Suppressor macrophage (primary cell): ENCODE measurements at regions not wholly inside any gene's neighbourhood (a gene's known extent, or its start where the extent isn't known, plus 50 kb on each side); places are given as distances from the start of the nearest gene placed in this dataset.

Source experiments
- DNase-seq, 4 experiments: peaks; one replicate each; pipeline ENCODE4 v3.0.0-alpha.2; 2020 to 2022

DNA sequence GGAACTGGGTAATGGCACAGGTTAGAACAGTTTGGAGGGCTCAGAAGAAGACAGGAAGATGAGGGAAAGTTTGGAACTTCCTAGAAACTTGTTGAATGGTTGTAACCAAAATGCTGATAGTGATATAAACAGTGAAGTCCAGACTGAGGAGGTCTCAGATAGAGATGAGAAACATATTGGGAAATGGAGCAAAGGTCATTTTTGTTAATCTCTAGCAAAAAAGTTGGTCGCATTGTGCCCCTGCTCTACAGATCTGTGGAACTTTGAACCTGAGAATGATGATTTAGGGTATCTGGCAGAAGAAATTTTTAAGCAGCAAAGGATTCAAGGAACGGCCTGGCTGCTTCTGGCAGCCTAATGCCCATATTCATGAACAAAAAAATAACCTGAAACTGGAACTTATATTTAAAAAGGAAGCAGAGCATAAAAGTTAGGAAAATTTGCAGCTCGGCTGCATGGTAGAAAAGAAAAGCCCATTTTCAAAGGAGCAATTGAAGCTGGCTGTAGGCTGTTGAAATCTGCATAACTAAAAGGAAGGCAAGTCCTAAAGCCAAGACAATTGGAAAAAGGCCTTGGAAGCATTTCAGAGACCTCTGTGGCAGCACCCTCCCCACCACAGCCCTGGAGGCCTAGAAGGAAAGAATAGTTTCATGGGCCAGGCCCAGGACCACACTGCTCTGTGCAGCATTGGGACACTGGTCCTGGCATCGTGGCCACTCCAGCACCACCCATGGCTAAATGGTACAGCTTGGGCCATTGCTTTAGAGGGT is 182.6 kb upstream of the CD96 start:
- DNase-seq: no peak

DNA sequence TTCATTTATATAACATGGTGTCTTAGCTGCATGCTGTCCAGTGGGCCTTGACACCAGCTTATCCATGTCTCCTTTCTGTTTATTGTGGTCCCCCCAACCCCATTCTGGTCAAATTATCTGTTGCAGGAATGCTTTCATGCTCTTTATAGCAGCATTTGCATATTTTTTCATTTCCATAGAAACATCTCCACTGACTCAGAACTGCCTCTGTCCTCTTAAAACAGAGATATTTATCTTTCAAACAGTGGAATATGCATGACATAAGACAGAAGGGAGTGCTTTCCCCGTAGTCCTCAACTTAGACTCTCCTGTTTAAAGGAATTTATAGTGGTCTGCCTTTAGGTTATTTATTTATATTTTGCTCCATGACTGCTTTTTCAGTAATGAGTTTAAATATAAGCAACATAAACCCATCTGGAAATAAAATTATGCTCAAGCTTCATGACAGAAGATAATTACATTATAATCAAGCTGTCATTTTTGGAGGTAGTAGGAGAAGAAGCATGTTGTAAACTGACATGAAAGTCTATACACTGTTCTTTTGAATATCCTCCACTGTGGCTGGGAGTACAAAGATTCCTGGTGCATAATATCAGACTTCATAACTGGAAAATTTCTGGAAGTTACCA is 179.5 kb upstream of the CD96 start:
- no peak for DNase-seq

DNA sequence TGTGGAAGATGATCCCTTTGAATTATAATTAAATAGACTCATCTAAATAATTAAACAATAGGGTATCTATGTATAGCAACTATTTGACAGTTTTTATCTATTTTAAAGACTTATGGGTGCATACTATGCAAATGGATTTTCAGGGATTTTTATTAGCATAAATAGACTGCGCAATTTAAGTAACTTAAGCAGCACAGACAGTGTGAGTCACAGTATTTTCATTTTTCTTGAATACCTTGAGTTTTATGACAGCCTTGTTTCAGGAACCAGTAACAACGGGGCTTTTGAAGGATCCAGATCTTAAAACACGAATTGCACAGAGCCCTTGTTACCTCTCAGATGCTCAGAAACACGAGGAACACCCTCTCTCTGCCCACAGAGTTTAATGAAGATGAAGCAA is 175.5 kb upstream of the CD96 start:
- DNase-seq: no peak

DNA sequence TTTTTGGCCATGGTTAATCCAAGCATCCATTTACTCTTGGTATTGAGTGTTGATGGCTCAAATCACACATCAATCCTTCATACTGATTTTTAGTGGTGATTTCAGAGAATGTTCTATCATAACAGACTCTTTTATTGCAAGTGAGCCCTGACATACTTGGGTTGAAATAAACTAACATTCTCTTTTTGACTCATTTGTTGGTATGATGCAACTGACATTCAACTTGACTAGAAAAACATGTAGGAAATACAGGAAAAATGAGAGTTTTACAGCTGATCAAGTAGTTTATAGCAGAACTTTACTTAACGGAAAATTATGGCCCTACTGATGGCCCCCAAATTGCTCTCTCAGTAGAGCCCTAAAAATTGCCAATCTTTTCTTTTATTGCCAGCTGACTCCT is 173.9 kb upstream of the CD96 start:
- no peak for DNase-seq

DNA sequence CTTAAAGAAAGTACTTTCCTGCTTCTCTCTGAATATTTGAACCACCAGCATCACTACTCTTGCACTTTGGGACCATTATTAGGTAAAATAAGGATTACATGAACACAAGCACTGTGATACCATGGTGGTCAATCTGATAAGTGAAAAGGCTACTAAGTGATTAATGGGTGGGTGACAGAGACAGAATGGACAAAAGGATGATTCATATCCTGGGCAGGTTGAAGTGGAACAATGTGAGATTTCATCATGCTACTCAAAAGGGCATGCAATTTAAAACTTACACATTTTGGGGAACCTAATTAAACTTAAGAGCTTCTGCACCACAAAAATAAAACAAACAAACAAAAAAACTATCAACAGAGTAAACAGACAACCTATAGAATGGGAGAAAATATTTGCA is 172.0 kb upstream of the CD96 start:
- DNase-seq: no peak

DNA sequence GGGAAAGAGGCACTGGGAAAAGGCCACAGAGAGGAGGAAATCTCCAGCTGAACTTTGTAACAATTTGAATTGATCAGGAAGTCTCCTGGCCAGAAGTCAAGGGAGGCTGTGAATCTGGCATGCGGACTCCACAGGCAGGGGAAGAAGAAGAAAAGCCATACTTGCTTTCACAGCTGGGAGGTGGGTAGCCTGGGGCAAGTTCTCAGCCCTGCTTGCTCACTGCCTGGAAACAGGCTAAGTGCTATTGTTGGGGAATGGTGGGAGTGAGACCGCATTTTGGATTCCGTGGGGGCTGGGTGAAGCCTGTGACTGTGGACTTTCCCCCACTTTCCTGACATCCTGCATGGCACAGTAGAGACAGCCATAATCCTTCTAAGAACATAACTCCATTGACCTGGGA is 168.8 kb upstream of the CD96 start:
- no peak for DNase-seq

DNA sequence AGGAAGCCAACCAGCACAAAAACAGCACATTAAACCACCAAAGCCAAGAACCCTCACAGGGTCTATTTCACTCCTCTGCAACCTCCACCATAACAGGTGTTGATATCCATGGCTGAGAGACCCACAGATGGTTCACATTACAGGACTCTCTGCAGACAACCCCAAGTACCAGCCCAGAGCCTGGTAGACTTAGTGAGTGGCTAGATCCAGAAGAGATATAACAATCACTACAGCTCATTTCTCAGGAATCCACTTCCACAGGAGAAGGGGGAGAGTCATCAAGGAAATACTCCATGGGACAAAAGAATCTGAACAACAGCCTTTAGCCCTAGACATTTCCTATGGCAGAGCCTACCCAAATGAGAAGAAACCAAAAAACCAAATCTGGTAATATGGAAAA is 168.1 kb upstream of the CD96 start:
- no peak for DNase-seq

DNA sequence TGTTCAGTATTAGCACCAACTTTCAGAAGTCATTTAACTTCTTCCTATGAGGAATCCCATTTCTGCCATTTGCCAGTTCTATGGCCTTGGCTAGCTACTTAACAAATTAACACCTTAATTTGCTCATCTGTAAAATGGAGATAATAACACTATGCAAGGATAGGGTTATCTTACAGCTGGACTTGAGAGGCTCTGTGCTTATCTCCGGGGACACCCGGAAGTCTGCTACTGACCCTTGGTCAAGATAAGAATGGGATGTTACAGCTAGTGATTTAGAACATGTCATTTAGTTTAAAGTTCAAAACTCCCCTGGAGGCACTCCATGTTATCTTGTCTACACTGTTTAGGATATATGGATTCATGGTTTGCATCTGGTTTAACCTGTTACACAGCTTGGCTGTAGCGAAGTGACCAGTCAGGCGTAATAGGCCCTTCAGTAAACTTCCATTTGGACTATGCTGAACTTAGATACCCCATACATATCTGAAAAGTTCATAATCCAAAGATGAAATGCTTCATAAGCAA is 156.0 kb upstream of the CD96 start:
- DNase-seq: no peak

- DNase-seq: no peak
Observed at GRCh38 chr3:111392894-111393398, 149.1 kb upstream of the CD96 start.

DNA sequence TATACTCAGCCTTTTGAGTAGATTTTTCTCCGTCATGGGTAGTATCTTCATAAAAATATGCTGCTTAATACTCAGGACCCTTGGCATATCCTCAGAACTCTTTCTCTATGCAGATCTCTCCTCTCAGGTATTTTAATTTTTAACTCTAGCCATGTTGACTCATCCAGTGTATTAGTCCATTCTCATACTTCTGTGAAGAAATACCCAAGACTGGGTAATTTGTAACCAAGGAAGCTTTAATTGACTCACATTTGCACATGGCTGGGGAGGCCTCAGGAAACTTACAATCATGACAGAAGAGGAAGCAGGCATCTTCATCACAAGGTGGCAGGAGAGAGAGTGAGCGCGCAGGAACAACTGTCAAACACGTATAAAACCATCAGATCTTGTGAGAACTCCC is 129.3 kb upstream of the CD96 start:
- DNase-seq: no peak

DNA sequence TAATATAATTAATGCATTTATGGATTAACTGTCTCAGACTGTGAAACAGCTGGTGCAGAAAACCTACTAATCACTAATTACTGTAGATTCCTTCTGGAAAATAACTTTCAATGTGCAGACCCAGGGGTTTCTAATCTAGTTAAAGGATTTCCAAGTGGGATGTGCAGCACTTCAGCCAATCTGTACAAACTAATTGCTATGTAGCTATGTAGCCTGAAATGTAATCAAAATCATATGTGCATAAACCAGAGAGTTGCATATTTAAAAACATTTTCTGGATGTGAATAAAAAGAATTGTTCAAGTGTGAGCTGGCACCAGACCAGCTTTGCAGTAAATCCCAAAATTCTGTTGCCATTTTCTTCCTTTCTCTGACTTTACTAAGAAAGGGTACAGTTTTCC is 127.5 kb upstream of the CD96 start:
- DNase-seq: no peak

GRCh38 chr3:111415018-111415417 is 127.0 kb upstream of the CD96 start:
- no peak for DNase-seq

DNA sequence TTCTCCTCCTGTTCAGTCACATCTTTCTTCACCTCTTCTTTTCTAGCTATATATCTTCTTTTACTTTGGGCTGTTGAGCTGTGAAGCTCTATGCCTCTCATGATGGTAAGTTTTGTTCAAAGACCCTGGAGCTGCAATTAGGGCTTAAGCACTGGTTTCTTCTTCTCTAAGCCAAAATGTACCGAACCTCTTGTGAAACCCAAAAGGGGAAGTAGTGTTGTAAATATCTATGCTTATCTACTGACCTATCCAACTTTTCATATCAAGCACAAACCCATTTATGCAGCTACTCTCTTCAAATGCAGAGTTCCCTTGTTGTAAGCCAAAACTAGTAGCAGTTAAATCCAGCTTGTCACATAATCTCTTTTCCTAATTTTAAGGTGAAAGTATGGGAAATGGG is 123.6 kb upstream of the CD96 start:
- DNase-seq: peak in 1 of 4 experiments; percentile 6

GRCh38 chr3:111428301-111428700 is 113.7 kb upstream of the CD96 start:
- no peak for DNase-seq

DNA sequence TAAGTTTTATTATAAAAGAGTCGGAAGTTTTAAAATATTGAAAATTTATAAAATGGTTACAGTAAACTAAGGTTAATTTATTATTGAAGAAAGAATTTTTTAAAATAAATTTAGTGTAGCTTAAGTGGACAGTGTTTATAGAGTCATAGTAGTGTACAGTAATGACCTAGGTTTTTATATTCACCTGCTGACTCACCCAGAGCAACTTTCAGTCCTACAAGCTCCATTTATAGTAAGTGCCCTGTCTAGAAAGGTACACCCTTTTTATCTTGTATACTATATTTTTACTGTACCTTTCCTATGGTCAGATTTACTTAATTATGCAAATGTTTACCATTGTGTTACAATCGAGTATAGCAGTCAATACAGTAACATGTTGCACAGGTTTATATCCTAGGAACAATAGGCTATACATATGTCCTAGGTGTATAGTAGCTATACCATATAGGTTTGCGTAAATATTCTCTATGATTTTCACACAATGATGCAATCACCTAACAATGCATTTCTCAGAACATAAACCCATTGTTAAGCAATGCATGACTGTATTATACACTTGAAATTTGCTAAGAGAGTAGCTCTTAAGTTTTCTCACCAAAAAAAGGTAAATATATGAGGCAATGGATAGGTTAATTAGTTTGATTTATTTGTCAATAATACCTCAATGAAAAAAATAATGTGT is 106.9 kb upstream of the CD96 start:
- DNase-seq: no peak

GRCh38 chr3:111438283-111438682 is 103.7 kb upstream of the CD96 start:
- DNase-seq: no peak

DNA sequence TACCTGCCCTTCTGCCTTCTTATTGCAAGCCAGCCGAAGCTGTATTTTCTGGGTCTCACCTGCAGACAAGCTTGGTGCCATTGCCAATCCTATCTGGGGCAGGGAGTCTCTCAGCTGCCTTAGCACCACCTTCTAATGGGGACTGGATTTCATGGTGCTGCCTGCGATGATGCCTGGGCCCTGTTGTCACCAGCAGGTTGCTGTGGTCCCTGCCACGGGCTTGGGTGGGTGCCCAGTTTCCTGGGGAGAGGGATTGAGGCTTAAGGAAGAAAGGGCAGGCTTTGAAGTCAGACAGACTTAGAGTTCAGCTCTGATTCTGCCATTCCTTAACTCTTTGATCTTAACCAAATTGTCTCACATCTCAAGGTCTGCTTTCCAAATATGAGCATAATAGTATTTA is 87.4 kb upstream of the CD96 start:
- DNase-seq: no peak

DNA sequence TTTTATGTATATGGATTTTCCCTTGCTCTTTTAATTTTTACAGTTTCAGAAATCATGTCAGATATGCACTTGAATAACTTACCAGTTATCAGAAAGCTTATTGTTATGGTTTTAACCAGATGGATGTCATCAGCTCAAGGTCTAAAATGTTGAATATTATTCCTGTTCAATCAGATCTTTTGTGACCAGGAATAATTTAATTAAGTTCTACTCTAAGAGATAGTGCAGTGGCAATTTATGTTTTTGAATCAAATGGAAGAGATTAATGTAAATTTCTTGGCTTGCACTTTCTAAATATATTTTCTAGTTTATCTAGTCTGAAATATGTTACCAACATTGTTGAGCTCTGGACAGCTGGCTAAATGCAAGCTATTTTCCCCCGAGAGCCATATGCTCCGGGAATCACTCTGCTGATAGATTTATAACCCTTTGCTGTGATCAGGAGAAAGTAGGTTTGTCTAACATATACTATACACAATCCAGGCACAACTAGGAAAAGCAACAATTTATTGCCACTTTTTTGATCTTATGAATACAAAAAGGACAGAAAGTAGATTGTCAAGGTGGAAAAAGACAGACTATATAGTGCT is 76.8 kb upstream of the CD96 start:
- DNase-seq: no peak

DNA sequence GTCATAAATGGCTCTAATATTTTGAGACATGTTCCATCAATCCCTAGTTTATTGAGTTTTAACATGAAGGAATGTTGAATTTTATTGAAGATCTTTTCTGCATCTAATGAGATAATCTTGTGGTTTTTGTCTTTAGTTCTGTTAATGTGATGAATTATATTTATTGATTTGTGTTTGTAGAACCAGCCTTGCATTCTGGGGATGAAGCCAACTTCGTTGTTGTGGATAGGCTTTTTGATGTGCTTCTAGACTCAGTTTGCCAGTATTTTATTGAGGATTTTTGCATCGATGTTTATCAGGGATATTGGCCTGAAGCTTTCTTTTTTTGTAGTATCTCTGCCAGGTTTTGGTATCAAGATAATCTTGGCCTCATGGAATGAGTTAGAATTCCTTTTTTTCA is 72.0 kb upstream of the CD96 start:
- DNase-seq: no peak

- DNase-seq: no peak
Observed at GRCh38 chr3:111471831-111472230, 70.2 kb upstream of the CD96 start.

DNA sequence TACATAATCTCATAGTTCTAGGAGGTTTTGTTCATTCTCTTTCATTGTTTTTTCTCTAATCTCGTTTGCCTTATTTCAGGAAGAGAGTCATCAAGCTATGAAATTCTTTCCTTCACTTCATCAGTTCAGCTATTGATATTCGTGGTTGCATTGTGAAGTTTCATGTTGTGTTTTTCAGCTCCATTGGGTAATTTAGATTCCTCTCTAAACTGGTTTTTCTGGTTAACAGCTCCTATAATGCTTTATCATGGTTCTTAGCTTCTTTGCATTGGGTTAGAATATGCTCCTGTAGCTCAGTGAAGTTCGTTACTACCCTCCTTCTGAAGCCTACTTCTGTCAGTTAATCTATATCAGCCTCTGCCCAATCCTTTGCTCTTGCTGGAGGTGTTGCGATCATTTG is 69.4 kb upstream of the CD96 start:
- no peak for DNase-seq

- no peak for DNase-seq
Observed at GRCh38 chr3:111473550-111473949, 68.4 kb upstream of the CD96 start.

DNA sequence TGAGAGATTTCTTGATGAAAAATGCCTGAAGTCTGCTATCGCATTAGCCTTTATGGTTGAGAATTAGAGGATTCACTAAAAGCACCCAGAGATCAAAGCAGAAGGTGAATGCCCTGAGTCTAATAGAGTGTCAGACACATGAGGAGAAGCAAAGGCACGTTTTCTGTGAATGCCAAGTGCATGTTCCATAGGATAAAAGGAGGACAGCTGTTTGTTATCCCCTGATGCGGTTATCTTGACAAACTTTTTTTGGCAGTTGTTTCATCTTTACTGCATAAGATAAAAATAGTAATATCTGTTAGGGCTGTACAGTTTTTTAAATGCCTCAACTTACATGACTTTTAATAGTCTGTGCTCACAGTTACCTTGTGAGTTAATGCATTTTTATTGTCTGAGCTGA is 65.3 kb upstream of the CD96 start:
- no peak for DNase-seq
